IMR-90 (cell line): ENCODE measurements at regions not wholly inside any gene's neighbourhood (a gene's known extent, or its start where the extent isn't known, plus 50 kb on each side); places are given as distances from the start of the nearest gene placed in this dataset.

Source experiments
- ATAC-seq: fragments of 200-7000 bp; cut with Tn5 transposase; 2 replicates; pipeline ENCODE4 v1.9.1; 2020; ENCODE audit warnings: low read depth, mild to moderate bottlenecking, moderate library complexity
- BruUV-seq: library from RNA; stranded (reverse); fragments of 400-500 nt; replicated peaks from 2 replicates; lab custom pipeline; 2021; lab: Mats Ljungman, UMichigan
- CTCF ChIA-PET: fragments of 300-600 bp; formaldehyde crosslinking; extraction: SDS; loops from one replicate; lab custom pipeline; 2021; ENCODE audit warnings: antibody characterized with exemption; lab: Yijun Ruan, JAX
- POLR2A ChIA-PET: fragments of 300-600 bp; sonication (Branson Sonifier 250); formaldehyde crosslinking; loops from one replicate; lab custom pipeline; 2022; ENCODE audit warnings: antibody characterized with exemption; ENCODE audit not compliant: unreplicated experiment; lab: Charles Lee
- DNase-seq: peaks from one replicate; pipeline ENCODE4 v3.0.0; 2013
- H2AFZ ChIP-seq: replicated peaks from 2 replicates; pipeline ENCODE3; 2013; ENCODE audit warnings: low read length, mild to moderate bottlenecking; ENCODE audit not compliant: poor library complexity
- H2AK5ac ChIP-seq: 2 replicates; pipeline ENCODE4 v1.6.1; 2013; ENCODE audit warnings: low read depth, low read length, inconsistent platforms
- H2AK9ac ChIP-seq: replicated peaks from 2 replicates; pipeline ENCODE3; 2013; ENCODE audit warnings: mild to moderate bottlenecking, low read depth, low read length, moderate library complexity; ENCODE audit not compliant: poor library complexity
- H2BK120ac ChIP-seq: 2 replicates; pipeline ENCODE4 v1.6.1; 2013; ENCODE audit warnings: low read depth, low read length, inconsistent platforms
- H2BK15ac ChIP-seq: 3 replicates; pipeline ENCODE4 v1.6.1; 2013; ENCODE audit warnings: low read depth, low read length, inconsistent platforms
- H2BK20ac ChIP-seq: 2 replicates; pipeline ENCODE4 v1.6.1; 2013; ENCODE audit warnings: low read depth, mild to moderate bottlenecking, inconsistent platforms, low read length, moderate library complexity
- H2BK5ac ChIP-seq: 2 replicates; pipeline ENCODE4 v1.6.1; 2013; ENCODE audit warnings: mild to moderate bottlenecking, low read depth, low read length, inconsistent platforms; ENCODE audit not compliant: poor library complexity, severe bottlenecking
- H3K14ac ChIP-seq: replicated peaks from 2 replicates; pipeline ENCODE4 v1.6.1; 2013; ENCODE audit warnings: low read depth, low read length, inconsistent platforms
- H3K18ac ChIP-seq: 2 replicates; pipeline ENCODE4 v1.6.1; 2013; ENCODE audit warnings: low read depth, low read length, control low read depth
- H3K23ac ChIP-seq: 2 replicates; pipeline ENCODE4 v1.6.1; 2013; ENCODE audit warnings: low read depth, low read length, inconsistent platforms
- H3K27ac ChIP-seq: 2 replicates; pipeline ENCODE4 v1.5.1; 2013; ENCODE audit warnings: mild to moderate bottlenecking, control low read depth, low read length; ENCODE audit not compliant: insufficient read depth
- H3K27me3 ChIP-seq: 2 replicates; pipeline ENCODE4 v1.6.1; 2013; ENCODE audit warnings: low read length; ENCODE audit not compliant: control insufficient read depth, insufficient read depth
- H3K36me3 ChIP-seq: 2 replicates; pipeline ENCODE4 v1.6.1; 2013; ENCODE audit warnings: low read length, mixed read lengths; ENCODE audit not compliant: control insufficient read depth, insufficient read depth
- H3K4ac ChIP-seq: 2 replicates; pipeline ENCODE4 v1.6.1; 2013; ENCODE audit warnings: low read depth, low read length, inconsistent platforms
- H3K4me1 ChIP-seq: 2 replicates; pipeline ENCODE4 v1.6.1; 2013; ENCODE audit warnings: low read length, mixed read lengths; ENCODE audit not compliant: control insufficient read depth, insufficient read depth
- H3K4me2 ChIP-seq: 2 replicates; pipeline ENCODE4 v1.6.1; 2013; ENCODE audit warnings: low read depth, mild to moderate bottlenecking, control low read depth, low read length, moderate library complexity
- H3K4me3 ChIP-seq: 2 replicates; pipeline ENCODE4 v1.5.1; 2013; ENCODE audit warnings: low read depth, mild to moderate bottlenecking, control low read depth, low read length, moderate library complexity; ENCODE audit not compliant: insufficient read depth
- H3K56ac ChIP-seq: 2 replicates; pipeline ENCODE4 v1.6.1; 2013; ENCODE audit warnings: low read length, inconsistent platforms; ENCODE audit not compliant: insufficient read depth; ENCODE audit errors: extremely low read depth
- H3K79me1 ChIP-seq, 2 experiments: 2 replicates each; pipeline ENCODE4 v1.6.1; 2013; ENCODE audit warnings: low read length in 2 of 2, inconsistent platforms in 1 of 2, low read depth in 1 of 2
- H3K9ac ChIP-seq: 2 replicates; pipeline ENCODE4 v1.6.1; 2013; ENCODE audit warnings: low read depth, low read length, control low read depth
- H3K9me1 ChIP-seq: 2 replicates; pipeline ENCODE4 v1.6.1; 2013; ENCODE audit warnings: low read length, inconsistent platforms; ENCODE audit not compliant: insufficient read depth
- H3K9me3 ChIP-seq: 2 replicates; pipeline ENCODE4 v1.6.1; 2013; ENCODE audit warnings: low read length; ENCODE audit not compliant: control insufficient read depth, insufficient read depth
- H4K20me1 ChIP-seq: 2 replicates; pipeline ENCODE4 v1.6.1; 2013; ENCODE audit warnings: low read length, inconsistent platforms; ENCODE audit not compliant: insufficient read depth
- H4K5ac ChIP-seq: 2 replicates; pipeline ENCODE4 v1.6.1; 2013; ENCODE audit warnings: mild to moderate bottlenecking, low read depth, low read length, control low read depth
- H4K8ac ChIP-seq, 2 experiments: 2 replicates each; pipeline ENCODE4 v1.6.1; 2013; ENCODE audit warnings: low read depth in 2 of 2, low read length in 2 of 2, control low read depth in 1 of 2, inconsistent platforms in 1 of 2
- H4K91ac ChIP-seq: 2 replicates; pipeline ENCODE4 v1.6.1; 2013; ENCODE audit warnings: low read depth, low read length, inconsistent platforms; ENCODE audit not compliant: insufficient read depth
- CEBPB ChIP-seq: IDR thresholded peaks from 2 replicates; pipeline ENCODE4 v1.6.1; 2012; ENCODE audit warnings: low read depth, low read length, improper control_type of control experiment
- CTCF ChIP-seq: conservative IDR thresholded peaks from 2 replicates; pipeline ENCODE4 v1.5.1; 2012; ENCODE audit warnings: mild to moderate bottlenecking, low read depth, low read length, improper control_type of control experiment
- FOS ChIP-seq: fragments of 150-350 bp; IDR thresholded peaks from 2 replicates; pipeline ENCODE4 v1.6.1; 2016; ENCODE audit warnings: low read depth, low read length
- NFE2L2 ChIP-seq: fragments of 150-350 bp; IDR thresholded peaks from 2 replicates; pipeline ENCODE4 v1.6.1; 2016; ENCODE audit warnings: low read depth, mild to moderate bottlenecking, low read length
- RCOR1 ChIP-seq: IDR thresholded peaks from 2 replicates; pipeline ENCODE4 v1.6.1; 2012; ENCODE audit warnings: mild to moderate bottlenecking, low read length, improper control_type of control experiment; ENCODE audit not compliant: insufficient replicate concordance
- RFX5 ChIP-seq: IDR thresholded peaks from 2 replicates; pipeline ENCODE4 v1.8.0; 2012; ENCODE audit warnings: low read depth, mild to moderate bottlenecking, low read length, moderate library complexity
- USF2 ChIP-seq: fragments of 150-350 bp; IDR thresholded peaks from 2 replicates; pipeline ENCODE4 v1.6.1; 2017; ENCODE audit warnings: mild to moderate bottlenecking, antibody characterized with exemption, low read length, low read depth
- WGBS, 2 experiments: methylation state at CpG; one replicate each; pipeline versions ENCODE4 v1.1.5 to v1.1.7; 2013; ENCODE audit warnings: missing lambda C conversion rate in 2 of 2; ENCODE audit not compliant: insufficient read length in 1 of 2; ENCODE audit errors: extremely low coverage in 2 of 2; 5-methylcytosine and 5-hydroxymethylcytosine counted together
- dilution Hi-C: fragments of 300-500 bp; cut with HindIII; formaldehyde crosslinking; loops from one replicate; pipeline ENCODE4 v1.14.3; 2018; ENCODE audit warnings: low sequenced_read_pairs; ENCODE audit not compliant: unreplicated experiment
- in situ Hi-C: fragments of 300-500 bp; cut with MboI; formaldehyde crosslinking; loops from 3 replicates; pipeline ENCODE4 v1.14.3; 2019; ENCODE audit warnings: low sequenced_read_pairs, inconsistent platforms, mixed read lengths
- intact Hi-C: fragments of 100-400 bp; cut with micrococcal nuclease; formaldehyde crosslinking; loops from 2 replicates; pipeline ENCODE4 v1.10.0; 2022

GRCh38 chr4:59258002-59258401 lies 1942.1 kb upstream of the ADGRL3 start:
- in situ Hi-C loops (no loop called here), intact Hi-C loops (no loop called here), dilution Hi-C loops (no loop called here)
- Histone ChIP-seq H3K27me3 (no peaks in the 10 kb centered on the region), H2BK120ac (no peak overlapping the region), H3K4me2 (no peak overlapping the region), H3K79me1 (no peaks in the 10 kb centered on the region), H4K91ac (no peak overlapping the region), H2BK20ac (no peak overlapping the region), H3K23ac (no peak overlapping the region), H3K4me1 (no peaks in the 10 kb centered on the region), H3K9ac (no peak overlapping the region), H3K14ac (no peak overlapping the region), H2AFZ (no peak overlapping the region), H2AK5ac (no peak overlapping the region), H3K36me3 (no peaks in the 10 kb centered on the region), H2AK9ac (no peak overlapping the region), H3K27ac (no peak overlapping the region), H2BK15ac (no peak overlapping the region), H3K18ac (no peak overlapping the region), H4K8ac (no peak overlapping the region), H3K9me3 (peaks cover 5% of the 10 kb centered on the region; the same call in 1 of the 2 replicates), H3K4ac (no peak overlapping the region), H4K20me1 (no peaks in the 10 kb centered on the region), H3K9me1 (no peaks in the 10 kb centered on the region), H3K56ac (no peak overlapping the region), H2BK5ac (no peak overlapping the region), H3K4me3 (no peak overlapping the region), H4K5ac (no peak overlapping the region)
- ChIA-PET POLR2A (no interaction called here), CTCF (no interaction called here)
- no peak for DNase-seq
- no peak for ATAC-seq
- BruUV-seq = no TSS peak
- no peak for TF ChIP-seq USF2
- TF ChIP-seq RCOR1 = no peak
- no peak for TF ChIP-seq RFX5
- TF ChIP-seq FOS = no peak
- TF ChIP-seq NFE2L2 = no peak
- no peak for TF ChIP-seq CTCF
- TF ChIP-seq CEBPB = no peak
- no CpG with 5 or more reads among the region's 2 CpGs for WGBS, 2 experiments
